ENCODE measurements at regions not wholly inside any gene's neighbourhood (a gene's known extent, or its start where the extent isn't known, plus 50 kb on each side); places are given as distances from the start of the nearest gene placed in this dataset.
A peak's percentile ranks its signal among the peaks of the same experiment; 100 is the strongest.

DNA sequence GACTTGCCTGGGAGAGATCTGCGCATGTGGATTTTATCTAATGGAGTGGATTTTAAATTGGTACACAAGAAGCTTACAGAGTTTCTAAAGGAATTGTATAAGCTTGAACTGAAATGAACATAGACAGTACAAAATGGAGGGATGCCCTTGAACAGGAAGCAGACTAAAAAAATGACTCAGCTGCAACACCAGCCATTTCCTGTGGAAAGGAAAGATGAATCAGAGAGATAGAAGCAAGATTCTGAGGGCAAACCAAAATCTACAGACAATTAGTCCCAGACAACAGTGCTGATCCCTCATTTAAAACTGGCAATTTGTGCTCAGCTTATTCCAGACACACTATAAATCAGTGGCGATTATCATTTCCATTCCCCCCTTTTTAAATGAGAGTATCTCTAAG, 114.6 kb upstream of the TCF21 start:
- no peak for DNase-seq (ENCODE audit: low read depth)
- no peak for TF ChIP-seq CTCF (IDR thresholded peaks at IDR 0.05; ENCODE audit: control insufficient read depth, insufficient read depth, low read depth, low read length, missing control alignments)
- no peak overlapping the region for H3K4me3 ChIP-seq (ENCODE audit: control insufficient read depth, low read depth, low read length)

GRCh38 chr6:133778414-133779130, 110.3 kb upstream of the TCF21 start:
- no peak for TF ChIP-seq CTCF (IDR thresholded peaks at IDR 0.05; ENCODE audit: control insufficient read depth, insufficient read depth, low read depth, low read length, missing control alignments)
- peak; percentile 89 for DNase-seq (ENCODE audit: low read depth)
- H3K4me3 ChIP-seq (ENCODE audit: control insufficient read depth, low read depth, low read length), result no peak overlapping the region

DNA sequence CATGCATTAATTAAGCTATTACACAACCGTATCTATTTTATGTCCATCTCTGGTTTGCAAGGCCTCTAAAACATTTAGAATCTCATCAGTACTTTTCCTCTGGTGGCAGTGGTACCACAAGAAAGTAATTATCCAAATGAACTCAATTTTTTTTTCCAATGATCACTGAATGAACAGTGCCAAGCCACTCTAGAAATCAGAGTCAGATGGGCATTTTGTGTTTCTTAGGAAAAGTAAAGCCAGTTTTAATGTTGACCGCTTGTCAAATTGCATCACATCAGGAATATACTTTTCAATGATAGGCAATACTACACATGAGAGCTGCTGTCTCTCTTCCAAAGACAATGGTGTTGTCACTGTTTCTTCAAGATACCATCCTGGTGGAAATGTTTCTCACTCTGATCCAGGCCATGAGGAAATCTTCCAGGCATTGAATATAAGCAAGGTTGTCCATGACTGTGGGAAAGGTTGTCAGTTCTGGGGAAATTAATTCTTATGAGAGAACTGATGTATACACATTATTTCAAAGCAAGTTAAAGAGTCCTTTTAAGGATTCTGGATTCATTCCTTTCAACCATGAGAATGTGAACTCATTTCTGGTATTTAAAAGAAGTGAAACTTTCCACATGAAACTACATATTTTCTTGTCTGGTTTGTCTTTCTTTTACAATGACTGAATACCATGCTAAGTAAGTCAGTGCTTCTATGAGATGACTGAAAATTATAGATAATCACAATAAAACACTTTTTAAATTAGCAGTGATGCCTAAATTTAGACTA, 108.8 kb upstream of the TCF21 start:
- DNase-seq (ENCODE audit: low read depth), result no peak
- H3K4me3 ChIP-seq (ENCODE audit: control insufficient read depth, low read depth, low read length), result no peak overlapping the region
- TF ChIP-seq CTCF (IDR thresholded peaks at IDR 0.05; ENCODE audit: control insufficient read depth, insufficient read depth, low read depth, low read length, missing control alignments), result no peak

- no peak for TF ChIP-seq CTCF (IDR thresholded peaks at IDR 0.05; ENCODE audit: control insufficient read depth, insufficient read depth, low read depth, low read length, missing control alignments)
- no peak overlapping the region for H3K4me3 ChIP-seq (ENCODE audit: control insufficient read depth, low read depth, low read length)
- DNase-seq (ENCODE audit: low read depth), result no peak
Observed at GRCh38 chr6:133786016-133786415, 102.9 kb upstream of the TCF21 start.

GRCh38 chr6:133787122-133787521, 101.8 kb upstream of the TCF21 start:
- DNase-seq (ENCODE audit: low read depth), result no peak
- no peak overlapping the region for H3K4me3 ChIP-seq (ENCODE audit: control insufficient read depth, low read depth, low read length)
- no peak for TF ChIP-seq CTCF (IDR thresholded peaks at IDR 0.05; ENCODE audit: control insufficient read depth, insufficient read depth, low read depth, low read length, missing control alignments)

DNA sequence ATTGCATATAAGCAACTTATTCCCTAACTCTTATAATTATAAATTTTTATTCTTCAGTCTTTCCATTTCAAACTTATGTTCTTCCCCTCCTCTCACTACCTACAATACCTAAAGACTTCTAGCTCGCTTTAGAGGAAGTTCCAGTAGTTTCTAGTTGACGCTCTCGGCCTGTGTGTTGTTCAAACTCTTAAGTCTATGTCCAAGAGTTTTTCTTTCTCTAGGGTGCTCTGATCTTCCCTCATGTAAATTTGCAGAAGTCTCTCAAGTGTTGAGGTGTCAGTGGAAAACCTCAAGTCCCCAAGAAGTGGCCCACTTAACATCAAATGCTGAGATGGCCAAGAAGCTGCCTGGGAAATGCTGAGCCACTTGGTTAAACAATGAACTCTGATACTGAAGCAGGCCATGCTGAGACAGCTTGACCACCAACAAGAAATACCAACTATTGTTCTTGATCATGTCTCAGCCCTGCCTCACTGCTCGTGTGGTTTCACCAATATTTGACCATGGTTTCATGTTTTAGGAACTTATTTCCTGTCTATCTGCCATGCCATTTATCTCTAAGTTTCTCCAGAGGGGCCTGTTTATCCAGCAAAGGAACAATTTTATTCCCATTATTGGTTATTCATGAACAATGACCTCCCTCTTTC, 100.9 kb upstream of the TCF21 start:
- DNase-seq (ENCODE audit: low read depth), result no peak
- TF ChIP-seq CTCF (IDR thresholded peaks at IDR 0.05; ENCODE audit: control insufficient read depth, insufficient read depth, low read depth, low read length, missing control alignments), result no peak

More for the DNA sequence above, 100.9 kb upstream of the TCF21 start:
- no peak overlapping the region for H3K4me3 ChIP-seq (ENCODE audit: control insufficient read depth, low read depth, low read length)

Measured in AG09309 (cell line).